ENCODE measurements at regions not wholly inside any gene's neighbourhood (a gene's known extent, or its start where the extent isn't known, plus 50 kb on each side); places are given as distances from the start of the nearest gene placed in this dataset.

DNA sequence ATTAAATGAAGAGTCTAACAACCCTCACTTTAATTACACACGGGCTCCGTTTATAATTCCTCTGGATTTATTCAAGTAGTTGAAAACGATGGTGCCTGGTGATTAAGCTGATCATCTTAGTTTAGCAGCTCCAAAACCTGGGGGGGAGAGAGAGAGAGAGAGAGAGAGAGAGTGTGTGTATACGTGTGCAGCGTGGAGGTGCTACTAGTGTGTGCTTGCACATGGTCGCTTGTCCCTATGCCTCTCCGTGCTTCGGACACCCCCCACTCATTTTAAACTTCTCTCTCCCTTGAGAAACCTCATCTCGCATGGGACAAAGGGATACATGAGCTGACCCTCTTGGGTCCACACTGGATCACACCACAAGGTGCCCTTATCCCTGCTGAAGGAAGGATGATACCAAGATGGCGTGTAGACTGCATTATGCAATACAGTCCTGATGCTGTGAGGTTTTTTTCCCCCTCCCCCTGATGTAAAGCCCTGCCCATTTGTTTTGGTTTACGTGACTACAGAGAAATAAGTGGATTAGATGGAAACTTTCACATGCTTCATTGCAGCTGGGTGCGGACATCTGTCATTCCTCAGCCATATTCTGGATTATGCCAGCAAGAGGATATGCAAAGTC, 320.8 kb downstream of the ZNF536 start:
- peak overlapping the region in 1 of 4 experiments; percentile 46 for H3K4me3 ChIP-seq (replicated peaks in 1 of 4; ENCODE audit: control extremely low read depth in 1 of 4, insufficient read depth in 1 of 4, low read depth in 3 of 4, low read length in 4 of 4)
- peak overlapping the region; percentile 64 for H3K4me2 ChIP-seq (ENCODE audit: extremely low read depth, insufficient read depth, low read length)
- H2AFZ ChIP-seq (ENCODE audit: low read length), result no peak overlapping the region
- H3K4me1 ChIP-seq (ENCODE audit: control insufficient read depth, extremely low read depth, insufficient read depth, low read length), result no peaks in the 10 kb centered on the region
- no peak for DNase-seq (ENCODE audit: low read depth in 2 of 2)
- H3K36me3 ChIP-seq (ENCODE audit: control insufficient read depth, insufficient read depth, low read length), result no peaks in the 10 kb centered on the region
- H3K27ac ChIP-seq (ENCODE audit: insufficient read depth, low read length), result no peak overlapping the region
- H4K20me1 ChIP-seq (ENCODE audit: control insufficient read depth, extremely low read depth, insufficient read depth, low read length), result no peaks in the 10 kb centered on the region
- no peaks in the 10 kb centered on the region for H3K9me3 ChIP-seq (ENCODE audit: control insufficient read depth, insufficient read depth, low read depth, low read length)
- H3K9ac ChIP-seq (ENCODE audit: insufficient read depth, low read length), result no peak overlapping the region
- H3K79me2 ChIP-seq (ENCODE audit: control insufficient read depth, insufficient read depth, low read length), result no peaks in the 10 kb centered on the region
- H3K27me3 ChIP-seq (ENCODE audit: control insufficient read depth, insufficient read depth, low read length), result peaks cover 11% of the 10 kb centered on the region
- TF ChIP-seq CTCF (conservative IDR thresholded peaks at IDR 0.05 in 1 of 2, IDR thresholded peaks at IDR 0.05 in 1 of 2; ENCODE audit: low read depth in 1 of 2, low read length in 2 of 2), result no peak
- no peak for TF ChIP-seq EZH2 (IDR thresholded peaks at IDR 0.05; ENCODE audit: low read length, missing control alignments)

GRCh38 chr19:30692181-30692811, 320.1 kb downstream of the ZNF536 start:
- H3K36me3 ChIP-seq (ENCODE audit: control insufficient read depth, insufficient read depth, low read length), result no peaks in the 10 kb centered on the region
- peak overlapping the region; percentile 64 for H3K4me2 ChIP-seq (ENCODE audit: extremely low read depth, insufficient read depth, low read length)
- H4K20me1 ChIP-seq (ENCODE audit: control insufficient read depth, extremely low read depth, insufficient read depth, low read length), result no peaks in the 10 kb centered on the region
- TF ChIP-seq CTCF (conservative IDR thresholded peaks at IDR 0.05 in 1 of 2, IDR thresholded peaks at IDR 0.05 in 1 of 2; ENCODE audit: low read depth in 1 of 2, low read length in 2 of 2) (no peak), EZH2 (IDR thresholded peaks at IDR 0.05; ENCODE audit: low read length, missing control alignments) (no peak)
- H3K4me1 ChIP-seq (ENCODE audit: control insufficient read depth, extremely low read depth, insufficient read depth, low read length), result no peaks in the 10 kb centered on the region
- no peaks in the 10 kb centered on the region for H3K9me3 ChIP-seq (ENCODE audit: control insufficient read depth, insufficient read depth, low read depth, low read length)
- no peak overlapping the region for H3K9ac ChIP-seq (ENCODE audit: insufficient read depth, low read length)
- peak overlapping the region in 2 of 4 experiments; percentile 37 to 46 for H3K4me3 ChIP-seq (replicated peaks in 1 of 4; ENCODE audit: control extremely low read depth in 1 of 4, insufficient read depth in 1 of 4, low read depth in 3 of 4, low read length in 4 of 4)
- DNase-seq (ENCODE audit: low read depth in 2 of 2), result peak in 1 of 2 donors; percentile 16
- no peaks in the 10 kb centered on the region for H3K79me2 ChIP-seq (ENCODE audit: control insufficient read depth, insufficient read depth, low read length)
- no peak overlapping the region for H3K27ac ChIP-seq (ENCODE audit: insufficient read depth, low read length)
- H3K27me3 ChIP-seq (ENCODE audit: control insufficient read depth, insufficient read depth, low read length), result peaks cover 11% of the 10 kb centered on the region
- H2AFZ ChIP-seq (ENCODE audit: low read length), result no peak overlapping the region

- no peak overlapping the region for H3K4me2 ChIP-seq (ENCODE audit: extremely low read depth, insufficient read depth, low read length)
- H4K20me1 ChIP-seq (ENCODE audit: control insufficient read depth, extremely low read depth, insufficient read depth, low read length), result no peaks in the 10 kb centered on the region
- no peak for DNase-seq (ENCODE audit: low read depth in 2 of 2)
- no peaks in the 10 kb centered on the region for H3K9me3 ChIP-seq (ENCODE audit: control insufficient read depth, insufficient read depth, low read depth, low read length)
- no peaks in the 10 kb centered on the region for H3K4me1 ChIP-seq (ENCODE audit: control insufficient read depth, extremely low read depth, insufficient read depth, low read length)
- no peak overlapping the region for H3K27ac ChIP-seq (ENCODE audit: insufficient read depth, low read length)
- H3K36me3 ChIP-seq (ENCODE audit: control insufficient read depth, insufficient read depth, low read length), result no peaks in the 10 kb centered on the region
- peaks cover 11% of the 10 kb centered on the region for H3K27me3 ChIP-seq (ENCODE audit: control insufficient read depth, insufficient read depth, low read length)
- no peak for TF ChIP-seq CTCF (conservative IDR thresholded peaks at IDR 0.05 in 1 of 2, IDR thresholded peaks at IDR 0.05 in 1 of 2; ENCODE audit: low read depth in 1 of 2, low read length in 2 of 2)
- no peak overlapping the region for H3K9ac ChIP-seq (ENCODE audit: insufficient read depth, low read length)
- no peak overlapping the region for H3K4me3 ChIP-seq (replicated peaks in 1 of 4; ENCODE audit: control extremely low read depth in 1 of 4, insufficient read depth in 1 of 4, low read depth in 3 of 4, low read length in 4 of 4)
- no peaks in the 10 kb centered on the region for H3K79me2 ChIP-seq (ENCODE audit: control insufficient read depth, insufficient read depth, low read length)
- H2AFZ ChIP-seq (ENCODE audit: low read length), result no peak overlapping the region
These were observed 319.6 kb downstream of the ZNF536 start for GRCh38 chr19:30691819-30692166.

Measured in fibroblast of lung (primary cell).